GM19351 (cell line): ENCODE measurements at regions not wholly inside any gene's neighbourhood (a gene's known extent, or its start where the extent isn't known, plus 50 kb on each side); places are given as distances from the start of the nearest gene placed in this dataset.
A peak's percentile ranks its signal among the peaks of the same experiment; 100 is the strongest.
"Not testable (repeated sequence)": the region's sequence is repeated elsewhere in the genome, so short reads cannot be mapped to it uniquely, and the experiment has no call there.

Experiments used
- ATAC-seq: cut with Tn5 transposase; IDR thresholded peaks from one replicate; pipeline ENCODE4 v1.9.1; 2021; ENCODE audit warnings: mild to moderate bottlenecking, moderate library complexity; ENCODE audit not compliant: unreplicated experiment

- ATAC-seq, result no peak
Measured at GRCh38 chr4:184335520-184335919, 117.8 kb upstream of the ENPP6 start.

- ATAC-seq, result not testable (repeated sequence)
Measured at GRCh38 chr4:184333446-184333845, 115.8 kb upstream of the ENPP6 start.

GRCh38 chr4:184331268-184331995 is 113.8 kb upstream of the ENPP6 start:
- ATAC-seq, result no peak

- not testable (repeated sequence) for ATAC-seq
Measured at GRCh38 chr4:184330517-184331094, 112.9 kb upstream of the ENPP6 start.

GRCh38 chr4:184329659-184330400 is 112.2 kb upstream of the ENPP6 start:
- peak; percentile 53 for ATAC-seq

- no peak for ATAC-seq
Measured at GRCh38 chr4:184329235-184329634, 111.6 kb upstream of the ENPP6 start.

- peak; percentile 74 for ATAC-seq
Measured at GRCh38 chr4:184328022-184328736, 110.5 kb upstream of the ENPP6 start.

- no peak for ATAC-seq
Measured at GRCh38 chr4:184324939-184325477, 107.3 kb upstream of the ENPP6 start.

GRCh38 chr4:184322328-184323025 is 104.8 kb upstream of the ENPP6 start:
- no peak for ATAC-seq

- ATAC-seq, result no peak
Measured at GRCh38 chr4:184320631-184321030, 103.0 kb upstream of the ENPP6 start.

GRCh38 chr4:184318852-184319251 is 101.2 kb upstream of the ENPP6 start:
- no peak for ATAC-seq

GRCh38 chr4:184317234-184317918 is 99.7 kb upstream of the ENPP6 start:
- no peak for ATAC-seq

- no peak for ATAC-seq
Measured at GRCh38 chr4:184316821-184317220, 99.1 kb upstream of the ENPP6 start.

- ATAC-seq, result no peak
Measured at GRCh38 chr4:184315675-184316359, 98.1 kb upstream of the ENPP6 start.

- peak; percentile 67 for ATAC-seq
Measured at GRCh38 chr4:184313702-184314659, 96.3 kb upstream of the ENPP6 start.

GRCh38 chr4:184313058-184313581 is 95.4 kb upstream of the ENPP6 start:
- ATAC-seq, result no peak

- no peak for ATAC-seq
Measured at GRCh38 chr4:184312126-184312525, 94.5 kb upstream of the ENPP6 start.
